ENCODE measurements at regions not wholly inside any gene's neighbourhood (a gene's known extent, or its start where the extent isn't known, plus 50 kb on each side); places are given as distances from the start of the nearest gene placed in this dataset.

DNA sequence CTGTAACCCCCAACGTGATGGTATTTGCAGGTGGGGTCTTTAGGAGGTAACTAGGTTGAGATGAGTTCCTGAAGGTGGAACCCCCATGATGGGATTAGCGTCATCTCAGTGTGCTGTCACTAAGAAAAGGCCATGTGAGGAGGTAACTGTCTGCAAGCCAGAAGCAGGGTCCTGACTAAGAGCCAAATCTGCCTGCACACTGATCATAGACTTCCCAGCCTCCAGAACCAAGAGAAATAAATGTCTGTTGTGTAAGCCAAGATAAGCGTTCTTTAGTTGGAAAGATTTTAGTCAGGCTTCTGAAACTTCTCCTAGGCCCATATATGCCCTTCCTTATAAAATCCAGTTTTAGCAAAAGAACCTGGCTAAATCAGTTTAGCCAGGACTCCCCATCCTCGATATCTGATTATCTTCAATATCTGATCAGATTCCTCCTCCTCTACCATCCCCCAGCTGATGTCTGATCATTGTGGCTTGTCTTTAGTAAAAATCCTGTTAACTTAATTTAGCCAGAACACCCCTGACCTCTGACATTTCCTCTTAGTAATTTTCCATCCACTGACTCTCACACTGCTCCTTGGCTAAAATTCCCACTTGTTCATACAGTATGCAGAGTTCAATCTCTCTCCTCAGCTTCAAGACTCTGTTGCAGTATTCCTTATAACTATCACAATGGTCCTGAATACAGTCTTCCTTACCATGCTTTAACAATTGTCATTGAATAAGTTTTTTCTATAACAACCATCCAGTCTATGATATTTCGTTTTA lies 835.4 kb upstream of the PHF14 start:
- H3K36me3 Mint-ChIP-seq = peaks cover 3% of the 10 kb centered on the region; the same call in 1 of the 2 replicates
- ChIA-PET CTCF (no interaction called here), POLR2A (no interaction called here)
- DNase-seq (ENCODE audit: low spot score) (no peak), ATAC-seq (no peak)
- no peaks in the 10 kb centered on the region for H3K27me3 Mint-ChIP-seq (ENCODE audit: low read depth)
- TF ChIP-seq, protein P1, sequence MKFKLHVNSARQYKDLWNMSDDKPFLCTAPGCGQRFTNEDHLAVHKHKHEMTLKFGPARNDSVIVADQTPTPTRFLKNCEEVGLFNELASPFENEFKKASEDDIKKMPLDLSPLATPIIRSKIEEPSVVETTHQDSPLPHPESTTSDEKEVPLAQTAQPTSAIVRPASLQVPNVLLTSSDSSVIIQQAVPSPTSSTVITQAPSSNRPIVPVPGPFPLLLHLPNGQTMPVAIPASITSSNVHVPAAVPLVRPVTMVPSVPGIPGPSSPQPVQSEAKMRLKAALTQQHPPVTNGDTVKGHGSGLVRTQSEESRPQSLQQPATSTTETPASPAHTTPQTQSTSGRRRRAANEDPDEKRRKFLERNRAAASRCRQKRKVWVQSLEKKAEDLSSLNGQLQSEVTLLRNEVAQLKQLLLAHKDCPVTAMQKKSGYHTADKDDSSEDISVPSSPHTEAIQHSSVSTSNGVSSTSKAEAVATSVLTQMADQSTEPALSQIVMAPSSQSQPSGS (CRISPR knock-in tag; IDR thresholded peaks at IDR 0.05; ENCODE audit: borderline replicate concordance, low read depth) = no peak
- H3K4me3 Mint-ChIP-seq = no peak overlapping the region
- H3K9me3 Mint-ChIP-seq = peaks cover 8% of the 10 kb centered on the region
- H3K4me1 Mint-ChIP-seq = peaks cover 9% of the 10 kb centered on the region
- H3K27ac Mint-ChIP-seq = no peak overlapping the region; the same call in 1 of the 2 replicates

DNA sequence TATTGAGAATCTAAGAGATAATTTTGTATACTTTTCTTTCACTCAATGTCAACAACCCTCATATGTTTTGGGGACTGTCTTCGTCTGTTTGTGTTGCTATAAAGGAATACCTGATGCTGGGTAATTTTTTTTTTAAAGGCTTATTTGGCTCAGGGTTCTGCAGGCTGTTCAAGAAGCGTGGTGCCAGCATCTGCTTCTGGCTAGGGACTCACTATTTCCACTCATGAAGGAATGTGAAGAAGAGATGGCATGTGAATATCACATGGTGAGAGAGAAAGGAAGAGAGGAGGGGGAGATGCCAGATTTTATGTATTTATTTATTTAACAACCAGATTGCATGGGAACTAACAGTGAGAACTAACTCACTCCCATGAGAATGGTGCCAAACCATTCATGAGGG lies 827.4 kb upstream of the PHF14 start:
- H3K9me3 Mint-ChIP-seq = no peaks in the 10 kb centered on the region
- H3K4me1 Mint-ChIP-seq = no peaks in the 10 kb centered on the region
- TF ChIP-seq RELA (CRISPR knock-in tag; IDR thresholded peaks at IDR 0.05; ENCODE audit: borderline replicate concordance) = no peak
- no peaks in the 10 kb centered on the region for H3K36me3 Mint-ChIP-seq
- no peaks in the 10 kb centered on the region for H3K27me3 Mint-ChIP-seq (ENCODE audit: low read depth)
- ChIA-PET POLR2A (no interaction called here), CTCF (no interaction called here)
- H3K27ac Mint-ChIP-seq = no peak overlapping the region
- no peak for ATAC-seq
- H3K4me3 Mint-ChIP-seq = no peak overlapping the region
- no peak for DNase-seq (ENCODE audit: low spot score)

GRCh38 chr7:10156972-10157371 lies 816.7 kb upstream of the PHF14 start:
- Mint-ChIP-seq H3K27ac (no peak overlapping the region), H3K9me3 (no peaks in the 10 kb centered on the region), H3K36me3 (no peaks in the 10 kb centered on the region), H3K4me1 (no peaks in the 10 kb centered on the region), H3K4me3 (no peak overlapping the region), H3K27me3 (ENCODE audit: low read depth) (no peaks in the 10 kb centered on the region)
- ChIA-PET CTCF (no interaction called here), POLR2A (no interaction called here)
- ATAC-seq = no peak
- DNase-seq (ENCODE audit: low spot score) = no peak
- TF ChIP-seq AR (CRISPR knock-in tag; IDR thresholded peaks at IDR 0.05) (no peak), FOXJ3 (CRISPR knock-in tag; IDR thresholded peaks at IDR 0.05; ENCODE audit: borderline replicate concordance) (no peak), OVOL2 (CRISPR knock-in tag; IDR thresholded peaks at IDR 0.05; ENCODE audit: borderline replicate concordance) (no peak)

- CTCF ChIA-PET = interaction anchor here (0.5 kb wide), 1 partner anchor 24 kb away, joined by 3 read pairs; no protein-coding TSS in a partner anchor
- Mint-ChIP-seq H3K27me3 (ENCODE audit: low read depth) (no peaks in the 10 kb centered on the region), H3K9me3 (no peaks in the 10 kb centered on the region), H3K4me1 (no peaks in the 10 kb centered on the region), H3K36me3 (no peaks in the 10 kb centered on the region), H3K27ac (no peak overlapping the region), H3K4me3 (no peak overlapping the region)
- DNase-seq (ENCODE audit: low spot score) = no peak
- no peak for ATAC-seq
- POLR2A ChIA-PET = no interaction called here
- TF ChIP-seq GRHL2 (CRISPR knock-in tag; IDR thresholded peaks at IDR 0.05; ENCODE audit: insufficient replicate concordance, severe bottlenecking) (no peak), ZNF138 (CRISPR knock-in tag; conservative IDR thresholded peaks at IDR 0.05) (no peak), CBFB (CRISPR knock-in tag; IDR thresholded peaks at IDR 0.05; ENCODE audit: low read depth) (no peak), JAZF1 (CRISPR knock-in tag; IDR thresholded peaks at IDR 0.05) (no peak), ATF3 (CRISPR knock-in tag; conservative IDR thresholded peaks at IDR 0.05) (no peak), NR1H2 (CRISPR knock-in tag; IDR thresholded peaks at IDR 0.05) (no peak), ZNF232 (CRISPR knock-in tag; IDR thresholded peaks at IDR 0.05) (no peak), ESRRA (CRISPR knock-in tag; IDR thresholded peaks at IDR 0.05; ENCODE audit: borderline replicate concordance) (no peak)
- TF ChIP-seq, protein P2, sequence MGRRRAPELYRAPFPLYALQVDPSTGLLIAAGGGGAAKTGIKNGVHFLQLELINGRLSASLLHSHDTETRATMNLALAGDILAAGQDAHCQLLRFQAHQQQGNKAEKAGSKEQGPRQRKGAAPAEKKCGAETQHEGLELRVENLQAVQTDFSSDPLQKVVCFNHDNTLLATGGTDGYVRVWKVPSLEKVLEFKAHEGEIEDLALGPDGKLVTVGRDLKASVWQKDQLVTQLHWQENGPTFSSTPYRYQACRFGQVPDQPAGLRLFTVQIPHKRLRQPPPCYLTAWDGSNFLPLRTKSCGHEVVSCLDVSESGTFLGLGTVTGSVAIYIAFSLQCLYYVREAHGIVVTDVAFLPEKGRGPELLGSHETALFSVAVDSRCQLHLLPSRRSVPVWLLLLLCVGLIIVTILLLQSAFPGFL (CRISPR knock-in tag; IDR thresholded peaks at IDR 0.05; ENCODE audit: borderline replicate concordance) = no peak
- TF ChIP-seq, protein P1 (CRISPR knock-in tag; IDR thresholded peaks at IDR 0.05; ENCODE audit: borderline replicate concordance, low read depth) = no peak
- TF ChIP-seq, protein P3, sequence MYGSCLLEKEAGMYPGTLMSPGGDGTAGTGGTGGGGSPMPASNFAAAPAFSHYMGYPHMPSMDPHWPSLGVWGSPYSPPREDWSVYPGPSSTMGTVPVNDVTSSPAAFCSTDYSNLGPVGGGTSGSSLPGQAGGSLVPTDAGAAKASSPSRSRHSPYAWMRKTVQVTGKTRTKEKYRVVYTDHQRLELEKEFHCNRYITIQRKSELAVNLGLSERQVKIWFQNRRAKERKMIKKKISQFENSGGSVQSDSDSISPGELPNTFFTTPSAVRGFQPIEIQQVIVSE (CRISPR knock-in tag; IDR thresholded peaks at IDR 0.05; ENCODE audit: borderline replicate concordance) = no peak
- TF ChIP-seq, protein P4, sequence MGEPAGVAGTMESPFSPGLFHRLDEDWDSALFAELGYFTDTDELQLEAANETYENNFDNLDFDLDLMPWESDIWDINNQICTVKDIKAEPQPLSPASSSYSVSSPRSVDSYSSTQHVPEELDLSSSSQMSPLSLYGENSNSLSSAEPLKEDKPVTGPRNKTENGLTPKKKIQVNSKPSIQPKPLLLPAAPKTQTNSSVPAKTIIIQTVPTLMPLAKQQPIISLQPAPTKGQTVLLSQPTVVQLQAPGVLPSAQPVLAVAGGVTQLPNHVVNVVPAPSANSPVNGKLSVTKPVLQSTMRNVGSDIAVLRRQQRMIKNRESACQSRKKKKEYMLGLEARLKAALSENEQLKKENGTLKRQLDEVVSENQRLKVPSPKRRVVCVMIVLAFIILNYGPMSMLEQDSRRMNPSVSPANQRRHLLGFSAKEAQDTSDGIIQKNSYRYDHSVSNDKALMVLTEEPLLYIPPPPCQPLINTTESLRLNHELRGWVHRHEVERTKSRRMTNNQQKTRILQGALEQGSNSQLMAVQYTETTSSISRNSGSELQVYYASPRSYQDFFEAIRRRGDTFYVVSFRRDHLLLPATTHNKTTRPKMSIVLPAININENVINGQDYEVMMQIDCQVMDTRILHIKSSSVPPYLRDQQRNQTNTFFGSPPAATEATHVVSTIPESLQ (CRISPR knock-in tag; IDR thresholded peaks at IDR 0.05) = no peak
These were observed 791.7 kb upstream of the PHF14 start for GRCh38 chr7:10181996-10182395.

Data from WTC11 (cell line).